K562 (cell line): ENCODE measurements at regions not wholly inside any gene's neighbourhood (a gene's known extent, or its start where the extent isn't known, plus 50 kb on each side); places are given as distances from the start of the nearest gene placed in this dataset.

ENCODE experiments used
- EZH2 ChIP-seq: IDR thresholded peaks from 2 replicates; pipeline ENCODE4 v1.6.1; 2012; ENCODE audit warnings: low read depth, mild to moderate bottlenecking, inconsistent platforms, low read length, borderline replicate concordance
- NFIC ChIP-seq: fragments of 450-650 bp; IDR thresholded peaks from 2 replicates; pipeline ENCODE4 v1.6.1; 2017; ENCODE audit warnings: mild to moderate bottlenecking, inconsistent platforms
- RFX5 ChIP-seq: IDR thresholded peaks from 2 replicates; pipeline ENCODE4 v1.6.1; 2011; ENCODE audit warnings: low read depth, mild to moderate bottlenecking, improper control_type of control experiment, low read length
- SMARCE1 ChIP-seq: fragments of 450-650 bp; IDR thresholded peaks from 2 replicates; pipeline ENCODE4 v1.7.1; 2016; ENCODE audit warnings: mild to moderate bottlenecking
- ZFX ChIP-seq: sonication (generic); formaldehyde crosslinking; IDR thresholded peaks from 2 replicates; pipeline ENCODE4 v1.8.0; 2022; ENCODE audit warnings: mild to moderate bottlenecking, missing genetic modification reagents, moderate library complexity
- ZNF444 ChIP-seq: fragments of 250-450 bp; sonication (Bioruptor Pico); IDR thresholded peaks from 2 replicates; pipeline ENCODE4 v1.4.0; 2020; ENCODE audit warnings: mild to moderate bottlenecking, moderate library complexity
- TF ChIP-seq, protein P1 (sequence below): sonication (generic); formaldehyde crosslinking; IDR thresholded peaks from 2 replicates; pipeline ENCODE4 v1.5.0; 2020; ENCODE audit warnings: missing genetic modification reagents
- TF ChIP-seq, protein P2 (sequence below), 2 experiments: fragments of 450-650 bp; formaldehyde crosslinking in 1 of 2; IDR thresholded peaks; 2 replicates each; pipeline versions ENCODE4 v1.4.0 to v1.6.1; 2014 to 2020; ENCODE audit warnings: mild to moderate bottlenecking in 2 of 2, borderline replicate concordance in 1 of 2, low read depth in 1 of 2

DNA sequence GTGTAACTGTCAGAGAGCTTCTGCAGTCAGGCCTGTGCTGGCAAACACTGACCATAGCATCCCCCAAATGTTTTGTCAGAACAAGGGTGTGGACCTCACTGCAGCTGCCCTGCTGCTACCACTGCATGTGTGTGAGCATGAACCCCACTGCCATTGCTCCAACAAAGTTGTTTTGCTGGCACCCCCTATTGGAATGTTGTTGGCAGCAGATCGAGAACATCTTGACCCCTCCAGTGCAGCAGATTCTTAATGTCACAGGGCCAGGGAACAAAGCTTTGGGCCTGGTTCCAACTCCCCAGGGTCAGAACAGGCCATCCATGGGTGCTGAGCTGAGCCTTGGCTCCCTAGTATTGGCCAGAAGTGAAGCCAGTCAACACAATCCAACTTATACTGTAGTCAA is 1537.4 kb downstream of the NCAM2 start:
- TF ChIP-seq, protein P1, sequence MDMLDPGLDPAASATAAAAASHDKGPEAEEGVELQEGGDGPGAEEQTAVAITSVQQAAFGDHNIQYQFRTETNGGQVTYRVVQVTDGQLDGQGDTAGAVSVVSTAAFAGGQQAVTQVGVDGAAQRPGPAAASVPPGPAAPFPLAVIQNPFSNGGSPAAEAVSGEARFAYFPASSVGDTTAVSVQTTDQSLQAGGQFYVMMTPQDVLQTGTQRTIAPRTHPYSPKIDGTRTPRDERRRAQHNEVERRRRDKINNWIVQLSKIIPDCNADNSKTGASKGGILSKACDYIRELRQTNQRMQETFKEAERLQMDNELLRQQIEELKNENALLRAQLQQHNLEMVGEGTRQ (CRISPR knock-in tag), result no peak
- TF ChIP-seq ZNF444 (CRISPR knock-in tag) (no peak), ZFX (CRISPR knock-in tag) (no peak), NFIC (no peak), RFX5 (no peak), SMARCE1 (no peak), EZH2 (no peak)
- TF ChIP-seq, protein P2, sequence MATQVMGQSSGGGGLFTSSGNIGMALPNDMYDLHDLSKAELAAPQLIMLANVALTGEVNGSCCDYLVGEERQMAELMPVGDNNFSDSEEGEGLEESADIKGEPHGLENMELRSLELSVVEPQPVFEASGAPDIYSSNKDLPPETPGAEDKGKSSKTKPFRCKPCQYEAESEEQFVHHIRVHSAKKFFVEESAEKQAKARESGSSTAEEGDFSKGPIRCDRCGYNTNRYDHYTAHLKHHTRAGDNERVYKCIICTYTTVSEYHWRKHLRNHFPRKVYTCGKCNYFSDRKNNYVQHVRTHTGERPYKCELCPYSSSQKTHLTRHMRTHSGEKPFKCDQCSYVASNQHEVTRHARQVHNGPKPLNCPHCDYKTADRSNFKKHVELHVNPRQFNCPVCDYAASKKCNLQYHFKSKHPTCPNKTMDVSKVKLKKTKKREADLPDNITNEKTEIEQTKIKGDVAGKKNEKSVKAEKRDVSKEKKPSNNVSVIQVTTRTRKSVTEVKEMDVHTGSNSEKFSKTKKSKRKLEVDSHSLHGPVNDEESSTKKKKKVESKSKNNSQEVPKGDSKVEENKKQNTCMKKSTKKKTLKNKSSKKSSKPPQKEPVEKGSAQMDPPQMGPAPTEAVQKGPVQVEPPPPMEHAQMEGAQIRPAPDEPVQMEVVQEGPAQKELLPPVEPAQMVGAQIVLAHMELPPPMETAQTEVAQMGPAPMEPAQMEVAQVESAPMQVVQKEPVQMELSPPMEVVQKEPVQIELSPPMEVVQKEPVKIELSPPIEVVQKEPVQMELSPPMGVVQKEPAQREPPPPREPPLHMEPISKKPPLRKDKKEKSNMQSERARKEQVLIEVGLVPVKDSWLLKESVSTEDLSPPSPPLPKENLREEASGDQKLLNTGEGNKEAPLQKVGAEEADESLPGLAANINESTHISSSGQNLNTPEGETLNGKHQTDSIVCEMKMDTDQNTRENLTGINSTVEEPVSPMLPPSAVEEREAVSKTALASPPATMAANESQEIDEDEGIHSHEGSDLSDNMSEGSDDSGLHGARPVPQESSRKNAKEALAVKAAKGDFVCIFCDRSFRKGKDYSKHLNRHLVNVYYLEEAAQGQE (IDR thresholded peaks at IDR 0.05; ENCODE audit: borderline replicate concordance), result no peak
- TF ChIP-seq, protein P2 (CRISPR knock-in tag; IDR thresholded peaks at IDR 0.05; ENCODE audit: low read depth), result no peak
